ENCODE measurements at regions not wholly inside any gene's neighbourhood (a gene's known extent, or its start where the extent isn't known, plus 50 kb on each side); places are given as distances from the start of the nearest gene placed in this dataset.

DNA sequence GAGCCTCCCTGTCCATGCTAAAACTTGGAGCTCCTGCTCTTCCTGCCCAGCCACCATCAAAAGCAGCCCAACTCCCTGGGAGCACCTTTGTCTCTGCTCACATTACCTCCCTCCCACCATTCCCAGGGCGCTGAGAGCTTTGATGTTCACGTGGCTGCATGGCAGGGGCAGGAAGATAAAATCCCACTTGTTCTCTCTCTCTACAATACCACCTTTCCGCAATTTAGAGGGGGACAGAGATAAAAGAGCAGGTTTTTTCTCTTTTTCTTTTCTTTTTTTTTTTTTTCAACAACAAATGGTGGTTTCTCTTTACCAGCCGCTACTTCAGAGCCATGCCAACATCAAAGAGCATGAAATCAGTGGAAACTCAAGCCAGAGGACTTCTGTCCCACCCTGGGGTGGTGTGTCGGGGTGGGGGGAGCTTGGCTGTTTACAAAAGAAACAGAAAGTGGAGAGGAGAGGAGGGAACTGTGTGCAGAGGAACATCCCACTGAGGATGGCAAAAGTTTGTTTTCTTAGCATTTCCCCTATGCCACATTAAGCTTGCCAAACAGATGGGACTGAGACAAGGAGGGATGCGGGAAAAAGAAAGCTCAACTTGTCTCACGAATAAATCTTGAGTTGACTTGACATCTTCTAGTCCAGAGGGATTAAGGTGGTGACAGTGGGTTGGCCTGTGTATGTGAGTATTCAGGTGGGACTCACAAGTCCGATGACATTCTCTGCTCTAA, 103.7 kb upstream of the NUDT4 start:
- TF ChIP-seq, protein P1, sequence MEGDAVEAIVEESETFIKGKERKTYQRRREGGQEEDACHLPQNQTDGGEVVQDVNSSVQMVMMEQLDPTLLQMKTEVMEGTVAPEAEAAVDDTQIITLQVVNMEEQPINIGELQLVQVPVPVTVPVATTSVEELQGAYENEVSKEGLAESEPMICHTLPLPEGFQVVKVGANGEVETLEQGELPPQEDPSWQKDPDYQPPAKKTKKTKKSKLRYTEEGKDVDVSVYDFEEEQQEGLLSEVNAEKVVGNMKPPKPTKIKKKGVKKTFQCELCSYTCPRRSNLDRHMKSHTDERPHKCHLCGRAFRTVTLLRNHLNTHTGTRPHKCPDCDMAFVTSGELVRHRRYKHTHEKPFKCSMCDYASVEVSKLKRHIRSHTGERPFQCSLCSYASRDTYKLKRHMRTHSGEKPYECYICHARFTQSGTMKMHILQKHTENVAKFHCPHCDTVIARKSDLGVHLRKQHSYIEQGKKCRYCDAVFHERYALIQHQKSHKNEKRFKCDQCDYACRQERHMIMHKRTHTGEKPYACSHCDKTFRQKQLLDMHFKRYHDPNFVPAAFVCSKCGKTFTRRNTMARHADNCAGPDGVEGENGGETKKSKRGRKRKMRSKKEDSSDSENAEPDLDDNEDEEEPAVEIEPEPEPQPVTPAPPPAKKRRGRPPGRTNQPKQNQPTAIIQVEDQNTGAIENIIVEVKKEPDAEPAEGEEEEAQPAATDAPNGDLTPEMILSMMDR (IDR thresholded peaks at IDR 0.05; ENCODE audit: low read depth, low read length, poor library complexity, severe bottlenecking) = no peak
- no peak for TF ChIP-seq EZH2phosphoT487 (IDR thresholded peaks at IDR 0.05; ENCODE audit: borderline replicate concordance, low read length)

Data from DOHH2 (cell line).